ENCODE measurements at regions not wholly inside any gene's neighbourhood (a gene's known extent, or its start where the extent isn't known, plus 50 kb on each side); places are given as distances from the start of the nearest gene placed in this dataset.
"Not testable (repeated sequence)": the region's sequence is repeated elsewhere in the genome, so short reads cannot be mapped to it uniquely, and the experiment has no call there.

DNA sequence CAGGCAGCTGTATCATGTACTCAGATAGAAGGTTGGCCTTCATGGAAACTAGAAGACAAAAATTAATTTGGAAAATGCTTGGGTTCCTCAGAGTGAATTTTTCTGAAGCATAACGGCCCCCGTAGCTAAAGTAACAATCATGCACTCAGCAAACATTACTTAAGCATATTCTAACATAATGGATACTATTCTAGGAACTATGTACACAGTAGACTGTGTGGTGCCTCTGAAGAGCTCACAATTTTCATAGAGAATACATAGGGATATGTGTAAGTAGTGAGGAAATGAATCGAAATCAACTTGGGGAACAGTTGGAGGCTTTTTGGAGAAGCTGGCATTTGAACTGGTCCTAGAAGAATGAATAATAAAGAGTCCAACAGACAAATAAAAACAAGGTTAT lies 1045.0 kb downstream of the GLUD2 start:
- DNase-seq: no peak

DNA sequence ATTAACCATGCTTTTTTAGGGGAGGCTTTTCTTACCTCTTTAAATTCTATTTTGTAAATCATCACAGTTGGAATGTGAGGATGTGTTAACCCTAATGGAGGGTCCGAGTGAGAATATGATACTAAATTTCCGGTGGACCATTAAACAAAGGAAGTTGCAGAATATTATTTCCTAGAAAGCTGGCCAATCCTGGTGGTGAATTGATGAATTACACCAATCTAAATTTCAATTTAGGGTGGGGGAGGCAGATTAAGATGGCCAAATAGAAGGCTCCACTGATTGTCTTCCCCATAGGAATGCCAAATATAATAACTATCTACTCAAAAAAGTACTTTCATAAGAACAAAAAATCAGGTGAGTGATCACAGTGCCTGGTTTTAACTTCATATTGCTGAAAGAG lies 1045.6 kb downstream of the GLUD2 start:
- no peak for DNase-seq

DNA sequence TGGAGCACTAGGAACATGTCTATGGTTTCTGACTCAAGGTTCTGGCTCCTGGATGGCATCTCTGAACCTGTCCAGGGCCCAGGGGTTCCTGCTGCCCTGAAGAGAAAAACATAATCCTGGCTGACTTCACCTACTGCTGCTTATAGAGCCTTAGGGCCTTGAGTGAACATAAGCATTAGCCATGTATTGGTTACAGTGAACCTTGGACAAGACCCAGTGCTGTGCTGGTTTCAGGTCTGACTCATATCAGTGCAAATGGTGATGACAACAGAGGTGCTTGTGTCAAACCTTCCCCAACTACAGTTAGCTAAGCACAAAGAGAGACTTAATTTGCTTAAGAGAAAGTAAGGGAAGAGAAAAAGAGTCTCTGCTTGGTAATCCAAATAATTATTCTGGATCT lies 1047.2 kb downstream of the GLUD2 start:
- no peak for DNase-seq

DNA sequence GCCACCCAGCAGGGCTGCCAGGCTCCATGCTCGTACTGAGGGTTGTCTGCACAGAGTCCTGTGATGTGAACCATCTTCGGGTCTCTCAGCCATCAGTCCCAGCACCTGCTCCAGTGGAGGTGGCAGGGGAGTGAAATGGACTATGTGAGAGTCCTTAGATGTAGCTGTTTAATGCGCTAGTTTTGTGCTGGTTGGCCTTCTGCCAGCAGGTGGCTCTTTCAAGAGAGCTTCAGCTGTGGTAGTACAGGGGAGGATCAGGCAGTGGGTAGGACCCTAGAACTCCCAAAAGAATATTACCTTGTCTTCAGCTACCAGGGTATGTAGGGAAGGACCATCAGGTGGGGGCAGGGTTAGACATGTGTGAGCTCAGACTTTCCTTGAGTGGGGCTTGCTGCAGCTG lies 1066.0 kb downstream of the GLUD2 start:
- DNase-seq: no peak

DNA sequence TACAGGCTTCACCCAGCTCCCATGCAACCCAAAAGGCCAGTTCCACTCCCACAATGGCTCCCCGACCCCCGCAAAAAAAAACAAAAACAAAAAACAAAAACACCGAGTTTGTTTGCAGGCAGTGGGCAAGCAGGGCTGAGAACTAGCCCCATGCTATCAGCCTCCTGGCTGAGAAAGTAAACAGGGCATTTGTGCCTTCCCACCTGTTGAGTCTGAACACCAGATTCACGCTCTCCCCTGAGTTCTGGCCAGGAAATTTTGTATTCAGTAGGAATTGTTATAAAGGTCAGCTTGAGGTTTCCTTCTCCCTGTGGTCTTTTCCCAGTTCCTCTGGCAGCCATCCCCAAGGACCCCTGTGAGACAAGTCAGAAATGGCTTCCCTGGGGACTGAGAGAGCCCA lies 1066.5 kb downstream of the GLUD2 start:
- DNase-seq: no peak

DNA sequence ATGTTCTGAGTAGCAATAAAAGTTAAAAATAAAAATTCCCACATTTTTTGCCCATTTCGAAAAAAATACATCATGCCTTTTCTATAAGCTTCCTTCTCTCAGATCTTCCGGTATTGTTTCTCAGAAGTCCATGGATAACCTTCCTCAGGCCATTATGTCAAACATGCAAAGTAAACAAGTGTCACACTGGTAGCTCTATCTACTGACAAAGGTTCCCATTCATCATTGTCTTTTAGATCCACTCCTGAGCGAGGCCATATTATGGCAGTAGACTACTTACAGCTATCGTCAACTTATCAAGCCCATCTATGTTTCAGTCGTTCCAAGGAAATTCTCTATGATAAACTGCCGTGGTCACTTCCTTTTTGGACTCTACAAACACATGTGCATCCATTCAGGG lies 1068.2 kb downstream of the GLUD2 start:
- no peak for DNase-seq

DNA sequence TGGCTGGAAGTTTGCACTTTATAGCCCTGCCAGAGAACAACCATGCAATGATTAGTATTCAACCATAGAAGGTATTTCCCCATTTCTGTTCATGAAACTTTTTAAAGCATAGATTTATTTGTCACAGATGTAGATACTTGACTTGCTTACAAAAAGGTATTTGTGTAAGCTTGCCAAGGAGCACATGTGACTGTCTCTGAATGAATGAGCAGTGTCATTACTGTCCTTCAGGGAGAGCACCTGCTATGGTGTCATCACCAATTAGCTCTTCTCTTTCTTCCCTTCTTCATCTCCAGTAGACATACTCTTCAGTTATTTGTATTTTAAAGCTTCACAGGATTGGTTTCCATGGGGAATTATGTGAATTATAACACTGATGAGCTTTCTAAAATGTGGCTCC lies 1064.7 kb upstream of the GRIA3 start:
- DNase-seq: no peak

DNA sequence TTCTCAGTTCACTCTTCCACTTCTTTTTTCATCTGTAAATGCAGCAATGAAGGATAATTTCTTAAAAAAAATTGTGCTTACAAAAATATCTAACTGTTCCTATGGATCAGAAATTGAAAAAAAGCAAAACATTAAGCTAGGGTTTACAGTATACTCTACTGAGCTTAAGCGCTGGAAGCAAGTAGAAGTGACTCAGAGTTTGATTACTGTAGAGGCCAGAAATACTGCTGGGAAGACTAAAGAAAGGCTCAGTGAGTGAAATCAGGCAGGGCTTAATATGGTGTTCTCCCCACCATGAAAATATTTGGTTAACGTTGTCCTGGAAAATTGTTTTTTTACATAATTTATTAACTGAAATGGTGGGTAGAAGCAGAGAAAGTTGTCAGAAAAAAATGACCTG lies 1061.8 kb upstream of the GRIA3 start:
- DNase-seq: no peak

DNA sequence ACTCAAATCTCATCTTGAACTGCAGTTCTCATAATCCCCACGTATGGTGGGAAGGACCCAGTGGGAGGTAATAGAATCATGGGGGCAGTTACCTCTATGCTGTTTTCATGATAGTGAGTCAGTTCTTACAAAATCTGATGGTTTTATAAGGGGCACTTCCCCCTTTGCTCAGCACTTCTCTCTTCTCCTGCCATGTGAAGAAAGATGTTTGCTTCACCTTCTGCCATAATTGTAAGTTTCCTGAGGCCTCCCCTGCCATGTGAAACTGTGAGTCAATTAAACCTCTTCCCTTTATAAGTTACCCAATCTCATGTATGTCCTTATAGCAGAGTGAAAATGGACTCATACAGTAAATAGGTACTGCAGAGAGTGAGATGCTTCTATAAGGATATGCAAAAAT lies 1050.6 kb upstream of the GRIA3 start:
- no peak for DNase-seq

DNA sequence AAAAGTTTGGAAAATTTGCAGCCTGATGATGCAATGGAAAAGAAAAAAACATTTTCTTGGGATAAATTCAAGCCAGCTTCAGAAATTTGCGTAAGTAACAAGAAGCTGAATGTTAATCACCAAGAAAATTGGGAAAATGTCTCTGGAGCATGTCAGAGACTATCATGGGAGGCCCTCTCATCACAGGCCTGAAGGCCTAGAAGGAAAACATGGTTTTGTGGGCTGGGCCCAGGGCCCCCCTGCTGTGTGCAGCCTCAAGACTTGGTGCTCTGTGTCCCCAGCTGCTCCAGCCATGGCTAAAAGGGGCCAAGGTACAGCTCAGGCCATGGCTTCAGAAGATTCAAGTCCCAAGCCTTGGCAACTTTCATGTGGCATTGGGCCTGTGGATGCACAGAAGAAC lies 1049.8 kb upstream of the GRIA3 start:
- no peak for DNase-seq

DNA sequence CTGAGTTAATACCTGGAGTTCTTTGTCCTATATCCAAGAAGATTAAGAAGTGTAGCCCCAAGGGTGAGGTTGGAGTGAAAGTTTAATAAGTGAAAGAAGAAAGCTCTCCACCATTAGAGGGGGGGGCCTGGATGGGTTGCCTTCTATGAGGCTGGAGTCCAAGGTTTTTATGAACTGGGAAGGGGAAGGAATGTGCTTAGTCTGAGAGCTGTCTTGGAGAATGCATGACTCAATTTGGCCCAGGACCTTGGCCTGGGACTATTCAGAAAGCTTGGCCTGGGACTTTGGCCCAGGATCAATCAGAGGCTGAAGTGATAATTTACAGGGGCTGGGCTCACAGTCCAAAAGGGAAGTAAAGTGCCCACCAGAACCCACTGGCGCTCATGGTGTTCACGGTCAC lies 1049.0 kb upstream of the GRIA3 start:
- DNase-seq: no peak

DNA sequence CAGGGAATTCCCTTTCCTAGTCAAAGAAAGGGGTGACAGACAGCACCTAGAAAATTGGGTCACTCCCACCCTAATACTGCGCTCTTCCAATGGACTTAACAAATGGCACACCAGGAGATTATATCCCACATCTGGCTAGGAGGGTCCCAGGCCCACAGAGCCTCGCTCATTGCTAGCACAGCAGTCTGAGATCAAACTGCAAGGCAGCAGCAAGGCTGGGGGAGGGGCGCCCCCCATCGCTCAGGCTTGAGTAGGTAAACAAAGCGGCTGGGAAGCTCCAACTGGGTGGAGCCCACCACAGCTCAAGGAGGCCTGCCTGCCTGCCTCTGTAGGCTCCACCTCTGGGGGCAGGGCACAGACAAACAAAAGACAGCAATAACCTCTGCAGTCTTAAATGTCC lies 1043.9 kb upstream of the GRIA3 start:
- not testable (repeated sequence) for DNase-seq

DNA sequence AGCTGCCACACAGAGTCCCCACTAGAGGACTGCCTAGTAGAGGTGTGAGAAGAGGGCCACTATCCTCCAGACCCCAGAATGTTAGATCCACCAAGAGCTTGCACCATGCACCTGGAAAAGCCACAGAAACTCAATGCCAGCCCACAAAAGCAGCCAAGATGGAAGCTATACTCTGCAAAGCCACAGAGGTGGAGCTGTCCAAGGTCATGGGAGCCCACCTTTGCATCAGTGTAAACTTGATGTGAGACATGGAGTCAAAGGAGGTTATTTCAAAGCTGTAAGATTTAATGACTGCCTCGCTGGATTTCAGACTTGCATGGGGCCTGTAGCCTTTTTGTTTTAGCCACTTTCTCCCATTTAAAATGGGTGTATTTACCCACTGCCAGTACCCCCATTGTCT lies 1030.1 kb upstream of the GRIA3 start:
- DNase-seq: no peak

DNA sequence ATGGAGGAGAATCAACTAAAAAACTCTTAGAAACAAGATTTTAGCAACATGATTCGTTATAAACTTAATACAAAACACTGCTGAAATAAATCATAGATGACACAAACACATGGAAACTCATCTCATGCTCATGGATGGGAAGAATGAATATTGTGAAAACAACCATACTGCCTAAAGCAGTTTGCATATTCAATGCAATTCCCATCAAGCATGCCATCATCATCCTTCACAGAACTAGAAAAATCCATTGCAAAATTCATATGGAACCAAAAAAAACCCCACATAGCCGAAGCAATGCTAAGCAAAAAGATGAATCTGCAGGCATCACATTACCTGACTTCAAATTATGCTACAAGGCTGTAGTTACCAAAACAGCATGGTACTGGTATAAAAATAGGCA lies 1015.8 kb upstream of the GRIA3 start:
- no peak for DNase-seq

DNA sequence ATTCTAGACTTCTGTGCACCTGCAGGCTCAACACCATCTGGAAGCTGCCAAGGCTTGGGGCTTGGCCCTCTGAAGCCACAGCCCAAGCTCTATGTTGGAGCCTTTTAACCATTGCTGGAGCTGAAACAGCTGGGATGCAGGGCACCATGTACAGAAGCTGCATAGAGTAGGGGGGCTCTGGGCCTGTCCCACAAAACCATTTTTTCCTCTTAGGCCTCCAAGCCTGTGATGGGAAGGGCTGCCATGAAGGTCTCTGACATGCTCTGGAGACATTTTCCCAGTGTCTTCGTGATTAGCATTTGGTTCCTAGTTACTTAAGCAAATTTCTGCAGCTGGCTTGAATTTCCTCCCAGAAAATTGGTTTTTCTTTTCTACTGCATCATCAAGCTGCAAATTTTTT lies 999.3 kb upstream of the GRIA3 start:
- DNase-seq: no peak

DNA sequence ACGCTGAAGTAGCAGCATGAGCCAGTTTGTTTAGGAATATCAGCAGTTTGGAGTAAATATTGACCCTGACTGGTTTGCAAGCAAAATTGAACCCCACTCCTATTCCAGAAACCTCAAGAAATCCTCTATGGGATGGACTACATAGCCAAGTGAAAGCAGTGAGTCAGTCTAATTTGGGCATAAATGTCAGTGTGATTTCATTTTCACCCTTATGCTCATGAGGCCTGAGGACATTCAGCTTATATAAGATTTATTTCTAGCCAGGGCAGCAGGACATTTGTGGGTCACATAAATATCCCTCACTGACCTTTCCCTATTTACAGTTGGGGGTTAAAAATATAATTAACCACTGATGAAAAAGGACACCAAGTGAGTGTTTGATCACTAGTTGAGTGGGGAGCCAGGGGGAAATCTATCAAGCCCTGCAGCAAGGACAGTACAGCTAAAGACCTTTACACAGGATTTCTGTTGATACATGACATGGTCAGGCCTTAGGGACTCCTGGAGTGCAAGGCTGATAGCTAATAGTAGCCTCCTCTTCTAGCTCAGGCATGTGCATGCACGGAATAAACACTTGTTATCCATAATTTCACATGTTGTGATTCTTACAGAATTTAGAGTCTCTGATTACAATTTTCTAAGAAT lies 996.9 kb upstream of the GRIA3 start:
- no peak for DNase-seq

DNA sequence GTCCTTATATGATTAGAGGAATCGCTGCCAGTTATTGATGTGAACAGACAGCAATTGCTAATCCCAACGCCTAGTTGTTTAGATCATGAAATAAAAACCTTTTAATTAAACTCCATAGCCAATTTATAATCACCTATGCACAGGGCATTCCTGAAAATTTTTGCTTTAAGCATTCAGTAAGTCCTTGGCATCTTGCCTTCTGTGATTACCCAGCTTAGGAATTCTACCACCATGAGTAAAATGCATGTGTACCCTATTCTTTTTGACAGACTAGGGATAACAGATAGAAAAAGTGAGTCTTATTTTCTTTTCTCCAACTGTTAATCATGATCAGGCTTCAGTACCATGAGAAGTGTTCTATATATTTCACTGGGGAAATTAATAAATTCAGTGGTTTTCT lies 995.3 kb upstream of the GRIA3 start:
- DNase-seq: no peak

DNA sequence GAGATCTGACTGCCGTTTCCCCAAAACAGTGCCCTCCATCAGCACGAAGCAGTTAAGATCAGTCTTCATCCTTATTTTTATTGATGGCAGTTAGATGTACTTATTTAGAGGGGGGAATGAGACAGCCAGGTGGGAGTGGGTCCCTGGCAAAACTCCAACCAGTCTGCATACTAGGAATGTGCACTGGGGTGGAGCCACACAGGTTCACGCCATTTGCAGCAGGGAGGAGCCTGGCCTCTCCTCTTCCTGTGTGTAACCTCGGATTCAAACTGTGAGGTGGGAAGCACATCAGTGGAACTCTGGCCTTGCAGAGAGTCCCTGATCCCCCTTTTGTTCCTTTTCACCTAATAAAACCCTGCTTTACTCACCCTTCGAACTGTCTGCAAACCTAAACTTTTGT lies 987.7 kb upstream of the GRIA3 start:
- DNase-seq: no peak

DNA sequence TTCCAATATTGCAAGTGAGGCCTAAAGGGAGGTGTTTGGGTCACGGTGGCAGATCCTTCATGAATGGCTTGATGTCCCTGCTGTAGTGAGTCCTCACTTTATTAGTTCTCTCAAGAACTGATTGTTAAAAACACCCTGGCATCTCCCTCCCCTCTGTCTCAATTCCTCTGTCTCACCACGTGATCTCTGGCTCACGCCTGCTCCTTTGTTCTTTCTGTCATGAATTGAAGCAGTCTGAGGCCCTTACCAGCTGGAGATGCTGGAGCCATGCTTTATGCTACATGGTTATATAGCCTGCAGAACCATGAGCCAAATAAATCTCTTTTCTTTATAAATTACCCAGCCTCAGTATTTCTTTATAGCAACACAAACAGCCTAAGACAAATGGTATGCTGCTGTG lies 980.7 kb upstream of the GRIA3 start:
- no peak for DNase-seq

DNA sequence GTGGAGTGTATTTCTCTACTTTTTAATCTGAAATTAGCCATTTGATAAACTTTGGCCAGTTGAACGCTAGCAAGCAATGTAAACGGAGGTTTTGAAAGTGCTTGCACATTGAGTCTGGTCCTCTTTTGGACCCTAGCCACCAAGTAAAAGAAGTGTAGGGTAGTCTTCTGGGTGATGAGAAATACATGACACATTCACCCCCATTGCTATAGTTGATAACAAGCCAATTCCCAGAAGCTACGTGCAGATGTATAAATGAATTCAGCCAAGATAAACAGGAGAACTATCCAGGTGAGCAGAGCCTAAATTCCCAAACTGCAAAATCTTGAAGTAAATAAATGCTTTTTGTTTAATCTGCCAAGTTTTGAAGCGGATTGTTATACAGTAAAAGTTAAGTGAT lies 965.4 kb upstream of the GRIA3 start:
- DNase-seq: no peak

DNA sequence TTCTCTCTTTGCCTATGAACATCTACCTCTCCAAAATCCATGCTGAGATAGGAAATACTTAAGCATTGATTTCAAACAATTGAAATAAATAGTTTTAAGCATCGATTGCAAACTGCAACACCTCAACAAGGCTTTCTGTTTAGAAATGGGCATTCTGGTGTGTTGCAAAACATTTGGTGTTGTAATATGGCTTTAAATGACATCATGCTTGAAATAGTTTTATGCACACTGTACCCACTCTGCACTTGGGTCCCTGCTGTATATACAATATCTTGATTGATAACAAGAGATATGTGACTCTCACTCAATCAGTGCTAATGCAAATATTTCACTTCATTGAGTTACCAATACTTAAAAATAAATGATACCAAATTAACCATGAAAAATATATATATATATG lies 964.9 kb upstream of the GRIA3 start:
- DNase-seq: no peak

DNA sequence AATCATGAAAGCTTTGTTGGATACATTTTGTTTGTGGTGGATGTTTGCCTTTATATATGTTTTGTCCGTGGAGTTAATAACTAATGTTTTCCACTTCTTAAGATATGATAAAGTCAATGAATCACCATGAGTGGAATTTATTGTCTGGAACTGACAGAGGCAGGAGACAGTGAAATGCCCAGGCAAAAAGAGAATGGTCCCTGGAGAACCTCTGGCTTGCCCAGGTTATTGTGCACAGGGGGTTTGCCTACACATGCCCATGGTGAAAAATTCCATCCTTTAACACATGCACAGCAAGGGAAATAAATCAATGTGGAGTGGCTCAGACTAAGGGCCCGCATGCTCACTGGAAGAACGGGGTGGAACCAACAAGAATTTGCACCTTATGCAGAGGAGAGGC lies 964.3 kb upstream of the GRIA3 start:
- no peak for DNase-seq

DNA sequence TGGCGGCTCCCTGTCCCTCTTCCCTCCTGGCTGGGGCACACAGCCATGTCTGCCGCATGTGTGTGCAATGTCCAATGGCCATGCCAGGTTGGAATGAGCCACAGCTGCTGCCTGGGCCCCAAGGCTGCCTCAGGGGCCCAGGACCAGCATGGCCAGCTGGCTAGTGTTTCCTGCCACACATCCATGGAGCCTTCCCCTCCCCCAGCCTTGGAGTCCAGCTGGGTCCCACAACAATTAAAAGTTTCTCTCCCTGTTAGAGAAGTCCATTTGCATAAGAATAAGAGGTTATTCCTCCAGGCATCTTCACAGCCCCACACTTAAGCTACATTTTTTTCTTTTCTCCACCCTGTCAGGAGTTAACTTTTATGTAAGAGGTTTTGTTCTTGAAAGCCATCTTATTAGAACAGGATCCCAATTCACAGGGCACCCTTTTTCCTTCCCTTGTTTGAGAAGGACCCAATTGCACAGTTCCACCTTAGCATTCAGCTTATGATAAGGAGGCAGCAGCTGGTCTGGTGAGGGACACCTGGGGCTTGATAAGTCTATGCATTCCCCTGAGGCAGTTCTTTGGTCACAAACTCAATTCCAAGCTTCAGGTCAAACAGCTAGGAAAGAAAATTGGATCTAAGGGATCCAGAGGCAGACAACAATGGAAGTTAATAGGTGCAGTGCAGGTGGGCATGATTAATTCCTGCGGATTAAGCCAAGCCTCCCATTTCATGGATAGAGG lies 963.3 kb upstream of the GRIA3 start:
- no peak for DNase-seq

DNA sequence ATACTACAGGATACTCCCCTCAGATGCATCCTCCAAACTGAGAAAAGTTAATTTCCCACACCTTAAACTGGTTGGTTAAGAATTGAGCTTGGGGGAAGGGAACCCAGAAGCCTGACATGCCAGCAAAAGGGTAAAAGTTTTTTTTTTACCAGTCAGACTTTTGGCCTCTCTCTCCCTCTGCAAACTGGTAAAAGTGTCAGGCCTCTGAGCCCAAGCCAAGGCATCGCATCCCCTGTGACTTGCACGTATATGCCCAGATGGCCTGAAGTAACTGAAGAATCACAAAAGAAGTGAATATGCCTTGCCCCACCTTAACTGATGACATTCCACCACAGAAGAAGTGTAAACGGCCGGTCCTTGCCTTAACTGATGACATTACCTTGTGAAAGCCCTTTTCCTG lies 962.3 kb upstream of the GRIA3 start:
- DNase-seq: not testable (repeated sequence)

DNA sequence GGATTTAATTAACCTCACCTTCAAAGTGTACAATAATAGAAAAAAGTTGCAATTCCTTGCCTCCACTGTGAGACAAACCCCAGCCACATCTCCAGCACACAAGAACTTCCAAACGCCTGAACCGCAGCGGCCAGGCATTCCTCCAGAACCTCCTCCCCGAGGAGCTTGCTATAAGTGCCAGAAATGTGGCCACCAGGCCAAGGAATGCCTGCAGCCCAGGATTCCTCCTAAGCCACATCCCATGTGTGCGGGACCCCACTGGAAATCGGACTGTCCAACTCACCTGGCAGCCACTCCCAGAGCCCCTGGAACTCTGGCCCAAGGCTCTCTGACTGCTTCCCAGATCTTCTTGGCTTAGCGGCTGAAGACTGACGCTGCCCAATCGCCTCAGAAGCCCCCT lies 959.9 kb upstream of the GRIA3 start:
- not testable (repeated sequence) for DNase-seq
